Endothelial cell of umbilical vein (primary cell): ENCODE measurements at regions not wholly inside any gene's neighbourhood (a gene's known extent, or its start where the extent isn't known, plus 50 kb on each side); places are given as distances from the start of the nearest gene placed in this dataset.

Source experiments
- BruUV-seq: library from RNA; stranded (reverse); fragments of 400-500 nt; replicated peaks from 2 replicates; lab custom pipeline; 2021; lab: Mats Ljungman, UMichigan
- CTCF ChIA-PET: fragments of 300-600, 350-600 bp; sonication (Branson Sonifier 250); formaldehyde crosslinking; loops from one replicate; lab custom pipeline; 2021; ENCODE audit warnings: antibody characterized with exemption, inconsistent platforms; lab: Charles Lee
- POLR2A ChIA-PET: fragments of 300-600, 350-600 bp; sonication (Branson Sonifier 250); formaldehyde crosslinking; loops from one replicate; lab custom pipeline; 2021; ENCODE audit warnings: antibody characterized with exemption, inconsistent platforms; lab: Charles Lee
- DNase-seq: peaks from one replicate; pipeline ENCODE4 v3.0.0-alpha.2; 2011; ENCODE audit warnings: low read depth, low spot score
- FAIRE-seq: peaks from 2 replicates; lab custom pipeline; 2011; peaks lifted over from hg19 to GRCh38; lab: Jason Lieb, UNC
- H2AFZ ChIP-seq: 2 replicates; pipeline ENCODE4 v1.6.0; 2012; ENCODE audit warnings: low read depth, low read length, control low read depth, inconsistent platforms
- H3K27ac ChIP-seq: 2 replicates; pipeline ENCODE4 v1.5.1; 2011; ENCODE audit warnings: low read depth, mild to moderate bottlenecking, control low read depth, low read length, moderate library complexity; ENCODE audit not compliant: insufficient read depth
- H3K27me3 ChIP-seq, 2 experiments: 2 replicates each; pipeline versions ENCODE4 v1.6.0 to v1.6.1; 2011; ENCODE audit warnings: low read length in 2 of 2, mixed read lengths in 1 of 2; ENCODE audit not compliant: control insufficient read depth in 2 of 2, insufficient read depth in 2 of 2
- H3K36me3 ChIP-seq, 2 experiments: 2 replicates in 1 of 2; 3 replicates in 1 of 2; pipeline ENCODE4 v1.5.1; 2011; ENCODE audit warnings: low read length in 2 of 2, mild to moderate bottlenecking in 1 of 2, moderate library complexity in 1 of 2; ENCODE audit not compliant: control insufficient read depth in 2 of 2, insufficient read depth in 2 of 2; ENCODE audit errors: extremely low read depth in 1 of 2
- H3K4me1 ChIP-seq: 3 replicates; pipeline ENCODE4 v1.5.1; 2011; ENCODE audit warnings: mild to moderate bottlenecking, low read length; ENCODE audit not compliant: control insufficient read depth, insufficient read depth; ENCODE audit errors: extremely low read depth
- H3K4me2 ChIP-seq: 2 replicates; pipeline ENCODE4 v1.6.1; 2011; ENCODE audit warnings: low read length, control low read depth, mixed read lengths; ENCODE audit not compliant: insufficient read depth
- H3K4me3 ChIP-seq, 3 experiments: fragments of 200-600 bp in 1 of 3; sonication (generic), shearing (Covaris generic) in 1 of 3; replicated peaks in 1 of 3; 2 replicates each; pipeline ENCODE4 v1.5.1; 2011 to 2016; ENCODE audit warnings: control low read depth in 3 of 3, low read length in 3 of 3, mild to moderate bottlenecking in 2 of 3, inconsistent platforms in 1 of 3, low read depth in 1 of 3, moderate library complexity in 1 of 3; ENCODE audit not compliant: insufficient read depth in 1 of 3
- H3K79me2 ChIP-seq: 2 replicates; pipeline ENCODE4 v1.6.0; 2012; ENCODE audit warnings: low read length, inconsistent platforms; ENCODE audit not compliant: control insufficient read depth, insufficient read depth
- H3K9ac ChIP-seq: replicated peaks from 2 replicates; pipeline ENCODE3; 2011; ENCODE audit warnings: low read length, control low read depth; ENCODE audit not compliant: insufficient read depth; ENCODE audit errors: extremely low read depth
- H3K9me1 ChIP-seq: replicated peaks from 3 replicates; pipeline ENCODE4 v1.6.0; 2011; ENCODE audit warnings: mild to moderate bottlenecking, low read length; ENCODE audit not compliant: control insufficient read depth, insufficient read depth; ENCODE audit errors: extremely low read depth
- H3K9me3 ChIP-seq: replicated peaks from 2 replicates; pipeline ENCODE4 v1.5.1; 2012; ENCODE audit warnings: low read length, inconsistent platforms; ENCODE audit not compliant: control insufficient read depth, insufficient read depth
- H4K20me1 ChIP-seq: replicated peaks from 2 replicates; pipeline ENCODE3; 2011; ENCODE audit warnings: mild to moderate bottlenecking, low read length; ENCODE audit not compliant: control insufficient read depth, insufficient read depth; ENCODE audit errors: extremely low read depth
- EZH2 ChIP-seq: IDR thresholded peaks from 2 replicates; pipeline ENCODE4 v1.6.1; 2012; ENCODE audit warnings: borderline replicate concordance, low read depth, mild to moderate bottlenecking, moderate library complexity, low read length, inconsistent platforms; ENCODE audit not compliant: severe bottlenecking
- FOS ChIP-seq: IDR thresholded peaks from 2 replicates; pipeline ENCODE4 v1.6.1; 2011; ENCODE audit warnings: mild to moderate bottlenecking, low read length, moderate library complexity, borderline replicate concordance; ENCODE audit not compliant: insufficient read depth
- GATA2 ChIP-seq: IDR thresholded peaks from 2 replicates; pipeline ENCODE4 v1.7.0; 2011; ENCODE audit warnings: low read depth, mild to moderate bottlenecking, moderate library complexity, mixed read lengths, low read length; ENCODE audit not compliant: insufficient read length, insufficient read depth
- JUN ChIP-seq: IDR thresholded peaks from 2 replicates; pipeline ENCODE4 v1.6.1; 2011; ENCODE audit warnings: borderline replicate concordance, low read depth; ENCODE audit not compliant: insufficient read length, insufficient read depth
- MYC ChIP-seq: IDR thresholded peaks from one replicate; pipeline ENCODE4 v1.6.1; 2011; ENCODE audit warnings: mild to moderate bottlenecking, low read depth, low read length
- POLR2A ChIP-seq: IDR thresholded peaks from 2 replicates; pipeline ENCODE4 v1.6.1; 2012; ENCODE audit warnings: low read depth, mild to moderate bottlenecking, control low read depth, low read length
- POLR2AphosphoS5 ChIP-seq: IDR thresholded peaks from 2 replicates; pipeline ENCODE4 v1.6.1; 2012; ENCODE audit warnings: low read depth, mild to moderate bottlenecking, control low read depth, low read length, moderate library complexity; ENCODE audit not compliant: insufficient read depth
- dilution Hi-C: fragments of 300-500 bp; cut with MboI; formaldehyde crosslinking; loops from one replicate; pipeline ENCODE4 v1.15.0; 2019; ENCODE audit warnings: low sequenced_read_pairs; ENCODE audit not compliant: extremely low pct_ligation_motif_present
- intact Hi-C: fragments of 100-400 bp; cut with micrococcal nuclease; formaldehyde crosslinking; loops from one replicate; pipeline ENCODE4 v1.10.0; 2022
- TF ChIP-seq, protein P1 (sequence below): IDR thresholded peaks from 2 replicates; pipeline ENCODE4 v1.6.1; 2011; ENCODE audit not compliant: insufficient read depth, insufficient read length
- TF ChIP-seq, protein P2 (sequence below), 2 donors: IDR thresholded peaks; 1 replicate in 1 of 2; 2 replicates in 1 of 2; pipeline ENCODE4 v1.5.1; 2011; ENCODE audit warnings: low read length in 2 of 2, mild to moderate bottlenecking in 2 of 2, moderate library complexity in 2 of 2, control low read depth in 1 of 2, inconsistent platforms in 1 of 2, low read depth in 1 of 2; ENCODE audit not compliant: insufficient read depth in 1 of 2; ENCODE audit errors: extremely low read depth in 1 of 2

- H3K9me3 ChIP-seq, result no peaks in the 10 kb centered on the region
- no peak for FAIRE-seq
- no peaks in the 10 kb centered on the region for H4K20me1 ChIP-seq
- no peak overlapping the region for H3K9ac ChIP-seq
- TF ChIP-seq JUN (no peak), EZH2 (no peak), POLR2AphosphoS5 (no peak), FOS (no peak), POLR2A (no peak), GATA2 (no peak), MYC (no peak)
- TF ChIP-seq, protein P1, sequence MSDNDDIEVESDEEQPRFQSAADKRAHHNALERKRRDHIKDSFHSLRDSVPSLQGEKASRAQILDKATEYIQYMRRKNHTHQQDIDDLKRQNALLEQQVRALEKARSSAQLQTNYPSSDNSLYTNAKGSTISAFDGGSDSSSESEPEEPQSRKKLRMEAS, result no peak
- TF ChIP-seq, protein P2, sequence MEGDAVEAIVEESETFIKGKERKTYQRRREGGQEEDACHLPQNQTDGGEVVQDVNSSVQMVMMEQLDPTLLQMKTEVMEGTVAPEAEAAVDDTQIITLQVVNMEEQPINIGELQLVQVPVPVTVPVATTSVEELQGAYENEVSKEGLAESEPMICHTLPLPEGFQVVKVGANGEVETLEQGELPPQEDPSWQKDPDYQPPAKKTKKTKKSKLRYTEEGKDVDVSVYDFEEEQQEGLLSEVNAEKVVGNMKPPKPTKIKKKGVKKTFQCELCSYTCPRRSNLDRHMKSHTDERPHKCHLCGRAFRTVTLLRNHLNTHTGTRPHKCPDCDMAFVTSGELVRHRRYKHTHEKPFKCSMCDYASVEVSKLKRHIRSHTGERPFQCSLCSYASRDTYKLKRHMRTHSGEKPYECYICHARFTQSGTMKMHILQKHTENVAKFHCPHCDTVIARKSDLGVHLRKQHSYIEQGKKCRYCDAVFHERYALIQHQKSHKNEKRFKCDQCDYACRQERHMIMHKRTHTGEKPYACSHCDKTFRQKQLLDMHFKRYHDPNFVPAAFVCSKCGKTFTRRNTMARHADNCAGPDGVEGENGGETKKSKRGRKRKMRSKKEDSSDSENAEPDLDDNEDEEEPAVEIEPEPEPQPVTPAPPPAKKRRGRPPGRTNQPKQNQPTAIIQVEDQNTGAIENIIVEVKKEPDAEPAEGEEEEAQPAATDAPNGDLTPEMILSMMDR (IDR thresholded peaks at IDR 0.05; ENCODE audit: extremely low read depth in 1 of 2, insufficient read depth in 1 of 2, low read depth in 1 of 2, low read length in 2 of 2), result no peak
- H3K4me2 ChIP-seq, result no peak overlapping the region
- no peak overlapping the region for H3K4me3 ChIP-seq
- DNase-seq, result no peak
- H3K27me3 ChIP-seq, result peaks cover 0 to 5% of the 10 kb centered on the region in 2 experiments
- no peaks in the 10 kb centered on the region for H3K9me1 ChIP-seq
- intact Hi-C loops, result no loop called here
- ChIA-PET POLR2A (no interaction called here), CTCF (interaction anchor here (1.2 to 2.8 kb wide), 2 partner anchors 19 kb away, joined by 4 to 8 read pairs; no protein-coding TSS in a partner anchor)
- H3K79me2 ChIP-seq, result no peaks in the 10 kb centered on the region
- no TSS peak for BruUV-seq
- H3K27ac ChIP-seq, result no peak overlapping the region
- H2AFZ ChIP-seq, result no peak overlapping the region
- no peaks in the 10 kb centered on the region for H3K4me1 ChIP-seq
- dilution Hi-C loops, result no loop called here
- H3K36me3 ChIP-seq, result no peaks in the 10 kb centered on the region
Observed at GRCh38 chr21:34221331-34222030, 142.3 kb upstream of the KCNE2 start.
